GM21367 (cell line): ENCODE measurements at regions not wholly inside any gene's neighbourhood (a gene's known extent, or its start where the extent isn't known, plus 50 kb on each side); places are given as distances from the start of the nearest gene placed in this dataset.

ENCODE experiments used
- ATAC-seq: cut with Tn5 transposase; IDR thresholded peaks from one replicate; pipeline ENCODE4 v1.9.1; 2021; ENCODE audit not compliant: unreplicated experiment

- no peak for ATAC-seq
Measured at GRCh38 chr3:107428051-107428858, 51.0 kb downstream of the CCDC54 start.

- peak; percentile 66 for ATAC-seq
Measured at GRCh38 chr3:107429320-107430181, 52.3 kb downstream of the CCDC54 start.

- no peak for ATAC-seq
Measured at GRCh38 chr3:107430214-107430995, 53.2 kb downstream of the CCDC54 start.

GRCh38 chr3:107430996-107431245 lies 53.7 kb downstream of the CCDC54 start:
- ATAC-seq: peak; percentile 19

- peak; percentile 52 for ATAC-seq
Measured at GRCh38 chr3:107431246-107432012, 54.2 kb downstream of the CCDC54 start.

- ATAC-seq: no peak
Measured at GRCh38 chr3:107432013-107432515, 54.8 kb downstream of the CCDC54 start.

GRCh38 chr3:107432646-107433045 lies 55.4 kb downstream of the CCDC54 start:
- ATAC-seq: no peak

GRCh38 chr3:107436029-107436428 lies 58.8 kb downstream of the CCDC54 start:
- no peak for ATAC-seq

- ATAC-seq: no peak
Measured at GRCh38 chr3:107438671-107439070, 61.4 kb downstream of the CCDC54 start.

- no peak for ATAC-seq
Measured at GRCh38 chr3:107441617-107442016, 64.4 kb downstream of the CCDC54 start.

- ATAC-seq: no peak
Measured at GRCh38 chr3:107443461-107443860, 66.2 kb downstream of the CCDC54 start.

GRCh38 chr3:107446706-107447105 lies 69.5 kb downstream of the CCDC54 start:
- no peak for ATAC-seq

- ATAC-seq: no peak
Measured at GRCh38 chr3:107450254-107450893, 72.4 kb upstream of the BBX start.

- ATAC-seq: no peak
Measured at GRCh38 chr3:107452436-107452835, 70.3 kb upstream of the BBX start.

GRCh38 chr3:107453504-107453903 lies 69.3 kb upstream of the BBX start:
- ATAC-seq: no peak

- no peak for ATAC-seq
Measured at GRCh38 chr3:107455621-107456020, 67.1 kb upstream of the BBX start.

- ATAC-seq: no peak
Measured at GRCh38 chr3:107456501-107456900, 66.3 kb upstream of the BBX start.

GRCh38 chr3:107458871-107459270 lies 63.9 kb upstream of the BBX start:
- no peak for ATAC-seq

GRCh38 chr3:107461721-107462120 lies 61.0 kb upstream of the BBX start:
- ATAC-seq: no peak

GRCh38 chr3:107464037-107464436 lies 58.7 kb upstream of the BBX start:
- ATAC-seq: no peak
